Activated naive CD4-positive, alpha-beta T cell treated with anti-CD3 and anti-CD28 coated beads, Interleukin-2, amount 50 U/mL, for 72 hours (primary cell): ENCODE measurements at regions not wholly inside any gene's neighbourhood (a gene's known extent, or its start where the extent isn't known, plus 50 kb on each side); places are given as distances from the start of the nearest gene placed in this dataset.

Source experiments
- ATAC-seq, 2 donors: fragments of 150-1000 bp; cut with Tn5 transposase; 2 replicates each; pipeline ENCODE4 v1.10.0; 2021; ENCODE audit warnings: mild to moderate bottlenecking in 2 of 2, moderate library complexity in 2 of 2
- DNase-seq, 2 donors: peaks; one replicate each; pipeline ENCODE4 v3.0.0; 2021 to 2022; ENCODE audit warnings: low spot score in 2 of 2
- H3K27ac Mint-ChIP-seq, 2 donors: one replicate each; pipeline ENCODE4 v1.8.0; 2022; ENCODE audit warnings: mild to moderate bottlenecking in 2 of 2, mixed read lengths in 2 of 2
- H3K36me3 Mint-ChIP-seq, 2 donors: one replicate each; pipeline ENCODE4 v1.8.0; 2022; ENCODE audit warnings: mixed read lengths in 2 of 2
- H3K9me3 Mint-ChIP-seq, 2 donors: one replicate each; pipeline ENCODE4 v1.8.0; 2022; ENCODE audit warnings: mixed read lengths in 2 of 2

DNA sequence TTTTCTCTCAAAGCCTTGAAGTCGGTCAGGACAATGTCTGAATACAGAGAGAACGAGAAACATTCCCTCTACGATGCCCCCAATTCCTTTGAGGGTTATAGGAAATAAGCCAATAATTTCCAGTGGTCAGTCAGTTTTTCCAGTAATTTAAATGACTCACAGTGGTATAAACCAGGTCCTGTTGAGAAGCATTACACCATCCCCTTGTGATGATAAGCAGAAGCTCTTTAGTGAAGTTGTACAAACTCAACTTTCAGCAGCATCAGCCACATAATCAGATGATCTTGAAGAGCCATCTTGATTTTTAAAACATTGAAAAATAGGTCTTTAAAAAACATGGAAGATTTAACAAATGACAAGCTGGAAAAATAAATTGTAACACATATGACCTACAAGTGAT, 173.9 kb upstream of the ZNF462 start:
- H3K36me3 Mint-ChIP-seq, result no peaks in the 10 kb centered on the region
- H3K9me3 Mint-ChIP-seq, result peaks cover 0 to 8% of the 10 kb centered on the region in 2 donors
- H3K27ac Mint-ChIP-seq, result no peak overlapping the region
- ATAC-seq (no peak), DNase-seq (no peak)

DNA sequence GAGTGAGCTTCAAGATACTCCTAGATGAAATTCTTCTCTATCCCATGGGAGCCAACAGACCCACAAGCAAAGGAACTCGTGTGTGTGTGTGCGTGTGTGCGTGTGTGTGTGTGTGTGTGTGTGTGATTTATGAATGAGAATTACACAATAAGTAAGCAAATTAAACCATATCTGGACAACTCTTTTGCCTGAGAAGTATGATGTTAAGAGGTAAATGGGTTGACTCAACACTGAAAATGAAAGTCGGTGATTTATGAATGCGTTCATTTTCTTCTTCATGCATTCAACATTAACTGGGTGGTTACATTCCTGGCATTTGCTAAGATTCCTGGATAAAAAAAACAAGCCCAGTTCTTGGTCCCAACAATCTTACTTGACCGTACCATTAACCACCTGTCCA, 171.3 kb upstream of the ZNF462 start:
- Mint-ChIP-seq H3K36me3 (no peaks in the 10 kb centered on the region), H3K27ac (no peak overlapping the region), H3K9me3 (peaks cover 3 to 11% of the 10 kb centered on the region in 2 donors)
- no peak for ATAC-seq
- no peak for DNase-seq

DNA sequence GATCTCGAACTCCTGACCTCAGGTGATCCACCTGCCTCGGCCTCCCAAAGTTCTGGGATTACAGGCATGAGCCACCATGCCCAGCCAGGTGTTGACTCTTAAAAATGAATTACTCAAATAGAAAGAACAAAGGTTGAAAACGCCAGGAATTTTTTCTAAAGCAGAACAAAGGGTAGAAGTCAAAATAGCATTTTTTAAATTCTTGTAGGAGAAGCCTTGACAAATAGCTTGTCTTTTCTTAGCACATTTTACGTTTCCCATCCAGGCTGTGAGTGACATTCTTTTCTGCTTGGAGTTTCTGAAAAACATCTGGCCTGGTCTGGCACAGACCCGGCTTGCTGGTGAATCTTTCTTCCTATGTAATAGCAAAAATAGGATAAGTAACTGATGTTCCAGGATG, 169.4 kb upstream of the ZNF462 start:
- Mint-ChIP-seq H3K9me3 (peaks cover 3 to 14% of the 10 kb centered on the region in 2 donors), H3K27ac (no peak overlapping the region), H3K36me3 (no peaks in the 10 kb centered on the region)
- ATAC-seq, result no peak
- no peak for DNase-seq

DNA sequence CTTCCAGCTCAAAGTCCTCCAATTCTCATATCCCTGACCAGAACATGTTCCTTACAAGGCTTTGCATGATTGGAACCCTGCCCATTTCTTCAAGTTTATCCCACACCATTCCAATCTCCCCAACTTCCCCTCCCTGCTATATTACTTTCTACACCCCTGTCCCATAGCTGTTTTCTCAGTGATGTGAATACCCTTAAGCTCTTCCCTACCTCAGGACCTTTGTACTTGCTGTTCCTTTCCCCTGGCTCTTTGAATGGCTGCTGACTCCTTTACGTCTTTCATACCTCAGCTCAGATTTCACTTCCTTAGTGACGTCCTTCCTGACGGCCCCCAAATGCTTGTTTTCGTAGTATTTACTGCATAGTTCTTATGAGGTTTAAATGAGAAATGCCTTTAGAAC, 166.2 kb upstream of the ZNF462 start:
- Mint-ChIP-seq H3K36me3 (no peaks in the 10 kb centered on the region), H3K9me3 (peaks cover 7 to 9% of the 10 kb centered on the region in 2 donors), H3K27ac (no peak overlapping the region)
- DNase-seq (no peak), ATAC-seq (no peak)

DNA sequence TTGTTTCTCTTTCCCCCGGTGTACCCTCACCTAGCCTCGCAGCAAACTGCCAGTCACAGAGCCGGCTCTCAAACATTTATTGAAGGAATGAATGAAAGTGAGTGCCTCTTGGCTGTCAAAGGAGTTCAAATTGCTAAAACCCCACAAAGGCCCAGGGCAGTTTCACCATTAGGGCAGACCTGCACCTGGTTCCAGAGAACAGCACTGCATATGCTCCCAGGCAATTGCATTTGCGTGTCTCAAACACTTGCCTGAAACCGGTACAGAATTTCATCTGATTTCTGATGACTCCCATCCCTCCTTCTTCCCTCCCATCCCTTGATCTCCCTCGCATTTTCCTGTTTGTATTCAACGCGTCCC, 165.6 kb upstream of the ZNF462 start:
- DNase-seq (no peak), ATAC-seq (no peak)
- Mint-ChIP-seq H3K27ac (no peak overlapping the region), H3K9me3 (peaks cover 8 to 11% of the 10 kb centered on the region in 2 donors), H3K36me3 (no peaks in the 10 kb centered on the region)

DNA sequence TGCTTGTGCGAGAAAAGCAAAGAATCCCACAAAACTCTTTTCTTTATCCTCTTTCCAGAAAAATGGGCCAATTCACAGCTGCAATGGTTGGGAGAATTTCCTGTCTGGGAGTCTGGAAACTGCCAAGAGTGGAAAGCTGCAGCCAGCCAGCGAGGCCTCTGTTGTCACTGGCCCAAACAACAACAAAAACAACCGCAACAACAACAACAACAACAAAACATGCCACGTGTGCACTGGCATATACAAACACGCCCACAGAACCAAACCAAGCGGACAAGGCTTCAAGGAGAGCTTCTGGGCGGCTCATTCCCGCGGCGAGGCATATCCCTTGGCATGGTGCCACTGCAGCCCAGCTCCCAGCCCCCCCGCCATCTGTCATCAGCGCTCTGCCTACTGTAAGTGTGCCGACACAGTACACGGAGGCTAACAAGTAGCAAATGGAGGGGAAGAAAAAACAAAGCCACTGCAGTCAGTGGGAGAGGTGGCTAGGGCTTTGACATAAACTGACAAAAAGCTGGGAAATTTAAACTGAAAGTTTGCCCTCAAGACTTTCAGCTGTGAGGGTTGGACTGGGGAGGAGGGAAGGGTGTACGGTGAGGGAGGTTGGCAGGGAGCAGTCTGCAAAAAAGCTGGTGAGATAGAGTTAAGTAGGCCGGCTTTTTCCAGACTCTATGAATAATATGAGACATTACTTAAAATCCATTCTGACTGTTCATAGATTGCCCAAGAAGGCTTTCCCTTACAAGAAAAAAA, 165.0 kb upstream of the ZNF462 start:
- DNase-seq, result no peak
- Mint-ChIP-seq H3K9me3 (peaks cover 11 to 13% of the 10 kb centered on the region in 2 donors), H3K36me3 (no peaks in the 10 kb centered on the region), H3K27ac (no peak overlapping the region)
- ATAC-seq, result no peak

DNA sequence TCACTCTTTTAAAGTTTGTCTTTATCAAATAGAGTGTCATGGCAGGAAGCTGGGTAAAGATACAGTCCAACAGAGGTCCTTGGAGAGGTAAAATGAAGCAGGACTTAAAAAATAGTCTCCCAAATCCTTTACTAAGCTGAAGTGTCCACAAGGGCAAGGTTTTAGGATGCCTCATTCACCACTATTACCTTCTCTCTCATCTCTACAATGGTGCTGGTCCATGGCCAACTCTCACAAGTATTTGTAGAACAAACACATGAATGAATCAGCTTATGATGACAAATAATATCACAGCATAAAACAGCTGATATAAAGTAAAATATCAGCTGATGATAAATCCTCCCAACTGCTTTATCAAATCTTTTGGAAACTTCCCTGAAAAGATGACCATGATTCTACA, 162.3 kb upstream of the ZNF462 start:
- ATAC-seq (no peak), DNase-seq (no peak)
- H3K9me3 Mint-ChIP-seq, result peaks cover 11 to 23% of the 10 kb centered on the region in 2 donors
- H3K36me3 Mint-ChIP-seq, result no peaks in the 10 kb centered on the region
- no peak overlapping the region for H3K27ac Mint-ChIP-seq

DNA sequence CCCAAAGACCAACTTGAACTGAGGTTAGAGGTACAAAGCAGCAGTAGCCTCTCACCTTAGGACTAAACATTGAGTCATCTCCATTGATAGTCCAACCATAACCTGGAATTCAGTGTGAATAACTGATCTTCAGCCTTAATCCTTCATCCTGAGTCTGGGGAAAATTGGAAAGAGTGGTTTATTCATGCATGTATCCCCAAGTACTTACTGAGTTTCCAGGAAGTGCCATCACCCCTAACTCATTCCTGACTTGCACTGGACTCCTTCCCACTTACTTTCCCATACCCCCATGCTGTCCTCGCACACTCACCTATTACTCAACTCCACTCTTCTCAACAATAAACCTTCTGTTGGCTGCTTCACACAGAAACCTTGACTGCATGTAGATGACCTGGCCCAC, 161.4 kb upstream of the ZNF462 start:
- DNase-seq (no peak), ATAC-seq (no peak)
- H3K27ac Mint-ChIP-seq, result no peak overlapping the region
- H3K36me3 Mint-ChIP-seq, result no peaks in the 10 kb centered on the region
- peaks cover 13 to 28% of the 10 kb centered on the region in 2 donors for H3K9me3 Mint-ChIP-seq

DNA sequence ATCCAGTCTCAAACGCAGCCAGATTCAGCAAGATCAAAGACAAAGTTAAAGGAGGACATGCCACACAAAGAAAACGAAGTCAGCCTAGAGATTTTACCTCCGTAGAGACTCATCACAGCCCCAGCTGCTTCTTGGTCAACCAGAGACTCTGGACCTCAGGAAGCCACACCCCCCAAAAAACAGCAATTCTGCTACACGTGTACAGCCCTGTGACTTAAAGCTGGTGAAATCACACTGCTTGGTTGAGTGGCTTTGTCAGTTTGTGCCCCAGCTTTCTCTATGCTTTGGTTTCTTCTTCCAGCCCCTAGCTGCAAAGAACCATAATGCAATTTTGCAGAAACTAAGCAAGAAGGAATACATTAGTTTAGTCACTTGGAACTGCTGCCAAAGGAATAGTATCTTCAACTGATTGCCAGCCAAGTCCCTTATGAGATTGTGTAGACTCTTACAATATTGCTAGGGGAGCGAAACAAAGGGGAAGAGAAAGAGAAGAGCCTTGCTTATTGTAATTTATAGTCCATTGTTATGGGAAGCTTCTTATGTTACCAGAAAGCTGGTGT, 158.8 kb upstream of the ZNF462 start:
- ATAC-seq (no peak), DNase-seq (no peak)
- Mint-ChIP-seq H3K27ac (no peak overlapping the region), H3K36me3 (no peaks in the 10 kb centered on the region), H3K9me3 (peaks cover 9 to 28% of the 10 kb centered on the region in 2 donors)

DNA sequence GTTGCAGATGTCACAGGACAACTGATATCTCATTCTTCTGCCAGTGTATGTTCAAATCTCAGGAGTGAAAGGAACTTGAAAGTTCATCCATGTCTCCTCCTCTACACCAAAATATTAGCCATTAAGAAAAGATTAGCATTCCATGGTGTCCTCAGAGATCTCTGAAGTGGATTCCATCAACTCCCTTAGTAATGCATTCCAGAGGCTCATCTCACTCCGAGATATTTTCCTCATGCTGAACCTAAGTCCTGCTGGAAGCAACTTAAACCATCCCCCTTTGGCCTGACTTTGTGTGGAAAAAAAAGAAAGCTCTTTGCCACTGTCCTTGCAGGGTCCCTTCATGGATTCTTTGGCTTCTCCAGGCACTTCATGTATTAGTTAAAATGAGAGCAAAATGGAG, 155.7 kb upstream of the ZNF462 start:
- peaks cover 4 to 22% of the 10 kb centered on the region in 2 donors for H3K9me3 Mint-ChIP-seq
- H3K36me3 Mint-ChIP-seq, result no peaks in the 10 kb centered on the region
- ATAC-seq (no peak), DNase-seq (no peak)
- no peak overlapping the region for H3K27ac Mint-ChIP-seq

DNA sequence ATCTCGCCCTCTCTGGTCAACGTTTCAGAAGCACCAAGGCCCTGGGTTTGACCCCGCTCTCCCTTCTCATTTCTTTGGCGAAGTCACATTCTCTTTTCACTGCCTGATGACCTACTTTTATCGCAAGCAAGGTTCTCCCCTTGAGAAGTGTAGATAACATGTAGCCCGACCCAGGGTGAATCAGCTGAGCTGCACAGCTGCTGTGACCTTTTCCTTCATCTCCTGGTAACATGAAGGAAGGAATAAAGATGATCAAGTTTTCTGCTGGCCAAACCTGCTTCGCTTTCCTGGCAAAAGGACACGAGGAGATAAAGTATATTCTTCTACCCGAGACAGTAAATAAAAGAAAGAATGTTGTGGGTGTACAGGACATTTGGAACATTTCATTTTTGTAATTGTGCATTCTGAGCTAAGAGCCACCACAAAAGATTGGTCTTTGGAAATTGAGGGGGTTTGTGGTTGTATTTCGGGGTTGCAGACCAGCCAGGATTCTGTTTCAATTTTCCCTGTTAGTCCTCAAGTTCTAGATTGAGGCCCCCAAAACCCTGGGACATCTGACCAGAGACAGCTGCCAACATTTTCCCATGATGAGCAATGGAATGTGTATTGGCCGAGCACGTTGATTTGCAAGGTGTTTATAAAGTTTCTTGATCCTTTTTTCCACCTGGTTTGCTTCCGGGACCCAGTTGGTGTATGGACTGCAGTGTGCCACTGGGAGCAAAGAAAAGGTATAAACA, 155.1 kb upstream of the ZNF462 start:
- ATAC-seq (no peak), DNase-seq (no peak)
- H3K27ac Mint-ChIP-seq, result no peak overlapping the region
- peaks cover 4 to 17% of the 10 kb centered on the region in 2 donors for H3K9me3 Mint-ChIP-seq
- H3K36me3 Mint-ChIP-seq, result no peaks in the 10 kb centered on the region

DNA sequence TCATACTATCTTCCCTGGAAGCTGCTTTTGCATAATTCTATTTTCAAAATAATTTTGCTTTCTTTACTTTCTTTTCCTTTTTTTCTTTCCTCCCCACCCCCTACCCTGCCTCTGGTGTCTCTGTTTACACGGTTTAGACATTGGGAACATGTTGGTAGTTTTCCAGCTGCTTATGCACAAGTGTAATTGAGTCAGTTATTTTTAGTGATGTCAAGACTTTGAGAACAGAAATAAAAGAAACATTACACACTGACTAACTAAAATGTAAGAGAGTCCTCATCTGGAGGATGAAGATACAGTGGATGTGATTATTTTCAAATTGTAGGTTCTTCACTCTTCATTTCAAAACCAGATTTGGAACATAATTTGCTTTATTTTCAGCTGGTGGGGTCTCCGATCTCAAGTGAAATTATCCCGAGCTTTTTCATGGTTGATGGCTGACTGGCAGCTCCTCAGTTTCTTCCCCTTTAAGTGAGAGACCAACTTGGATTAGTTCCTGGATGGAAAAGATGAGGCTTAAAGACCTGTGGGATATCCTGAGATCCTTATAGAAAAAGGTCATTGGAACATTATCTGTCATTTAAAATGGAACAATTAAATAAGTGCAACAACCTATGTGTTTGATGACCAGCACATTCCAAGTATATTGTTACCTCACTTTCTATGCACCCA, 154.4 kb upstream of the ZNF462 start:
- no peaks in the 10 kb centered on the region for H3K36me3 Mint-ChIP-seq
- no peak overlapping the region for H3K27ac Mint-ChIP-seq
- DNase-seq (no peak), ATAC-seq (no peak)
- peaks cover 4 to 21% of the 10 kb centered on the region in 2 donors for H3K9me3 Mint-ChIP-seq

DNA sequence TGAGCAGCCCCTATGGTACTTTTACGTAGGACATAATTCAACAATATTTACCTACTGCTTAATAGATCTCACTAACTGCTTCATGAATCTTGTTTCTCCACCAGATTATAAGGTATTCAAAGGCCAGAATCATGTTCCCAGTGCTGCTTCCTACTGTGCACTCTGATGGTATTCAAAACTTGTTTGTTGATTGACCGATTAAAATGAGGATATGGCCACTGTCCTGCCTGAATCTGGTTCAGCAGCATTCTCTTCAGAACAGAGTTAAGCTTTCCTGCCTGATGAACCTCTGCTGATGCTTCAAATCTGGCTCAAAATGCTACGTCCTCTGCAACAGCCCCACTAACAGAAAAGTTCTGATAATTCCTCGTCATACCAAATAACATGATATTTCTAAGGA, 150.7 kb upstream of the ZNF462 start:
- peaks cover 4 to 8% of the 10 kb centered on the region in 2 donors for H3K9me3 Mint-ChIP-seq
- no peak for DNase-seq
- H3K36me3 Mint-ChIP-seq, result no peaks in the 10 kb centered on the region
- ATAC-seq, result no peak
- H3K27ac Mint-ChIP-seq, result no peak overlapping the region

DNA sequence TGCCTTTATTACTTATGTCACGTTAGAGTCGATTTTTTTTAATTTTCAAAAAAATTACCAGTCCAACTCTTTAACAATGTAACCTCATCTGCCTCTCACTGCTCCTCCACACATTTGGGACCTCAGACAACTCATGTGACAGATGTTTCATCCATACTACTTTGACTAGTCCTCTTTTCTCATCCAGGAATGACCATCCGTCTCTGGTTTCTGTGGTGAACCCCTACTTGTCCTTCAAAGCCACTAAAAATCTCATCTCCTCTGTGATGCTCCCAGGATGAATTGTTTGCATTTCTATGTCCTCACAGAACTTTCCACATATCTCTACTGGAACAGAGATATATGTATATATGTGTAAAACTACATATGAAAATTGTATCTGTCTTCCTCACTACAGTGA, 149.8 kb upstream of the ZNF462 start:
- no peaks in the 10 kb centered on the region for H3K36me3 Mint-ChIP-seq
- H3K27ac Mint-ChIP-seq, result no peak overlapping the region
- ATAC-seq, result no peak
- DNase-seq, result no peak
- peaks cover 4 to 8% of the 10 kb centered on the region in 2 donors for H3K9me3 Mint-ChIP-seq

DNA sequence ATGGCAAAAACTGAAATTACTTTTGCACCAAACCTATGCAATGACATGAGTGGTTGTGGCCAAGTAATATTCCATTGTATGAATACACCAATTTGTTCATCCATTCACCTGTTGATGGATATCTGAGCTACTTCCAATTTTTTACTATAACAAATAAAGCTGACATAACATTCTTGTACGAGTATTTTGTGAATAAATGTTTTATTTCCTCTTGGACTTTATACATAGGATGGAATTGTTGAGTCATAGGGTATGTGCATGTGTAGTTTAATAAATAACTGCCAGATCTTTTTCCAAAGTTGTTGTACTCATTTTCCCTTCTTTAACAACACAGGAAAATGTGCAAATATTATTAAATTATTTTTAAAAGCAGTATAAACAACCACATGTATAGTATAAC, 146.1 kb upstream of the ZNF462 start:
- H3K36me3 Mint-ChIP-seq, result no peaks in the 10 kb centered on the region
- ATAC-seq (no peak), DNase-seq (no peak)
- no peak overlapping the region for H3K27ac Mint-ChIP-seq
- peaks cover 8 to 13% of the 10 kb centered on the region in 2 donors for H3K9me3 Mint-ChIP-seq

DNA sequence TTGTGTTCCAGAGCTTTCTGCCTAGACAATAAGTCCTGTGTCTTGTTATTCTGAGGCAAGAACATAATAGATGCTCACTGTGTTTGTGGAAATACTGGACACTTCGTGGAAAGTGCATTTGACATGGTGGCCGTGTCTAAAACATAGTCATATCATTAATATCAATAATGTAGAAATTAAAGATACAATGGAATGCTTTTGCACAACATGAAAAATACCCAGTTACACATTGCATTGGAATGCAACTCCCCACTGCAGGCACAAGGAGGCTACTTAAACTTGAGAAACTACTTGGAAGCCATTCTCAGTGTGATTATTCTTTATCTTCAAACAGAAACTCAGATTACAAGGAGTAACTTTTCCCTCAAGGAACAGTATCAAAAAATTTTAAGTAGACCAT, 145.3 kb upstream of the ZNF462 start:
- ATAC-seq, result no peak
- no peaks in the 10 kb centered on the region for H3K36me3 Mint-ChIP-seq
- no peak overlapping the region for H3K27ac Mint-ChIP-seq
- no peak for DNase-seq
- peaks cover 8 to 17% of the 10 kb centered on the region in 2 donors for H3K9me3 Mint-ChIP-seq

DNA sequence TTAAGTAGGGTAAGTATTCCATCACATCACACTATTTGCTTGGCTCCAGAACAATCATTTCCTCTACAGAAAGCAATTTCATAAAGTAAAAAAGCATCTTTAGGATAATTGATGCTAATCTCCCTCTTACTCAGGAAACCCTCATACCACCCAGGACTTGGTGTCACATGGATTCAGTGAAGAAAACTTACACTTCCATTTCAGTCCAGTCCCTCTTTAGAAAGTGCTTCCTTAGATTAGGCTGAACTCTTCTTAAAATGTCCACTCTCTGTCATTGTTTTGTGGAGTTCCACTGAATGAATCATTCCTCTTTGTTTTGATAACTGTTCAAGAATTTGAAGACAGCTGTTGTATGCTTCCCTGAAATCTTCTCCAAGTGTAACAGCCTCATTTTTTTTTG, 144.0 kb upstream of the ZNF462 start:
- DNase-seq (no peak), ATAC-seq (no peak)
- Mint-ChIP-seq H3K36me3 (no peaks in the 10 kb centered on the region), H3K9me3 (peaks cover 3 to 15% of the 10 kb centered on the region in 2 donors), H3K27ac (no peak overlapping the region)
